Tibial artery (tissue), 4 donors: ENCODE measurements at regions not wholly inside any gene's neighbourhood (a gene's known extent, or its start where the extent isn't known, plus 50 kb on each side); places are given as distances from the start of the nearest gene placed in this dataset.

Experiments
- DNase-seq, 2 donors: peaks; one replicate each; pipeline ENCODE4 v3.0.0-alpha.2; 2019
- H3K27ac ChIP-seq, 2 donors: fragments of 200-600 bp; sonication (generic) in 1 of 2; 1 replicate in 1 of 2; 2 replicates in 1 of 2; pipeline ENCODE4 v1.5.1; 2018 to 2019; ENCODE audit warnings: mild to moderate bottlenecking in 1 of 2
- H3K27me3 ChIP-seq, 2 donors: fragments of 200-600 bp; sonication (generic) in 1 of 2; one replicate each; pipeline versions ENCODE4 v1.5.1 to v1.6.0; 2016 to 2019
- H3K36me3 ChIP-seq, 3 donors: fragments of 200-600 bp; sonication (generic) in 2 of 3; one replicate each; pipeline ENCODE4 v1.5.1; 2016 to 2019; ENCODE audit warnings: mild to moderate bottlenecking in 2 of 3
- H3K4me1 ChIP-seq, 4 donors: fragments of 200-600 bp; sonication (generic) in 2 of 4; 1 replicate in 3 of 4; 2 replicates in 1 of 4; pipeline ENCODE4 v1.5.1; 2016 to 2019
- H3K4me3 ChIP-seq, 2 donors: fragments of 200-600 bp; sonication (generic) in 1 of 2; 1 replicate in 1 of 2; 2 replicates in 1 of 2; pipeline ENCODE4 v1.5.1; 2018 to 2019; ENCODE audit warnings: mild to moderate bottlenecking in 2 of 2
- H3K9me3 ChIP-seq, 3 donors: fragments of 200-600 bp; sonication (generic) in 1 of 3; one replicate each; pipeline ENCODE4 v1.5.1; 2016 to 2019
- CTCF ChIP-seq, 2 experiments: fragments of 200-600 bp in 1 of 2; fragments of 450-650 bp in 1 of 2; IDR thresholded peaks; one replicate each; pipeline ENCODE4 v1.5.1; 2017 to 2019; ENCODE audit warnings: antibody characterized with exemption in 2 of 2, mild to moderate bottlenecking in 1 of 2, moderate library complexity in 1 of 2
- intact Hi-C: fragments of 100-400 bp; cut with DNase I; formaldehyde crosslinking; loops from one replicate; pipeline ENCODE4 v1.15.0; 2023; ENCODE audit warnings: low total_unique reads

- intact Hi-C loops = no loop called here
- TF ChIP-seq CTCF (IDR thresholded peaks at IDR 0.05) = no peak
- Histone ChIP-seq H3K9me3 (no peaks in the 10 kb centered on the region), H3K27ac (no peak overlapping the region), H3K27me3 (no peaks in the 10 kb centered on the region), H3K36me3 (no peaks in the 10 kb centered on the region), H3K4me1 (peaks cover 0 to 17% (median 0%) of the 10 kb centered on the region in 4 donors), H3K4me3 (no peak overlapping the region)
- no peak for DNase-seq
Observed at GRCh38 chr1:56215086-56215485, 364.3 kb downstream of the PLPP3 start.

- Histone ChIP-seq H3K9me3 (no peaks in the 10 kb centered on the region), H3K36me3 (no peaks in the 10 kb centered on the region), H3K27ac (no peak overlapping the region), H3K4me1 (peaks cover 0 to 17% (median 0%) of the 10 kb centered on the region in 4 donors), H3K27me3 (no peaks in the 10 kb centered on the region), H3K4me3 (no peak overlapping the region)
- no peak for TF ChIP-seq CTCF (IDR thresholded peaks at IDR 0.05)
- no peak for DNase-seq
- intact Hi-C loops = no loop called here
Observed at GRCh38 chr1:56213068-56213467, 366.3 kb downstream of the PLPP3 start.

- Histone ChIP-seq H3K9me3 (no peaks in the 10 kb centered on the region), H3K27ac (no peak overlapping the region), H3K4me3 (no peak overlapping the region), H3K4me1 (peaks cover 0 to 17% (median 0%) of the 10 kb centered on the region in 4 donors), H3K27me3 (no peaks in the 10 kb centered on the region), H3K36me3 (no peaks in the 10 kb centered on the region)
- intact Hi-C loops = no loop called here
- no peak for TF ChIP-seq CTCF (IDR thresholded peaks at IDR 0.05)
- DNase-seq = no peak
Observed at GRCh38 chr1:56212143-56212542, 367.2 kb downstream of the PLPP3 start.

- H3K27ac ChIP-seq = no peak overlapping the region
- H3K9me3 ChIP-seq = peaks cover 0 to 5% (median 0%) of the 10 kb centered on the region in 3 donors
- peaks cover 0 to 4% (median 2%) of the 10 kb centered on the region in 4 donors for H3K4me1 ChIP-seq
- no peak overlapping the region for H3K4me3 ChIP-seq
- H3K36me3 ChIP-seq = no peaks in the 10 kb centered on the region
- intact Hi-C loops = no loop called here
- H3K27me3 ChIP-seq = no peaks in the 10 kb centered on the region
- no peak for DNase-seq
- no peak for TF ChIP-seq CTCF (IDR thresholded peaks at IDR 0.05)
Observed at GRCh38 chr1:56206391-56206790, 373.0 kb downstream of the PLPP3 start.

GRCh38 chr1:56204206-56204605 is 375.2 kb downstream of the PLPP3 start:
- H3K27ac ChIP-seq = no peak overlapping the region
- H3K4me3 ChIP-seq = no peak overlapping the region
- H3K27me3 ChIP-seq = no peaks in the 10 kb centered on the region
- H3K9me3 ChIP-seq = peaks cover 0 to 5% (median 0%) of the 10 kb centered on the region in 3 donors
- H3K36me3 ChIP-seq = no peaks in the 10 kb centered on the region
- intact Hi-C loops = no loop called here
- DNase-seq = no peak
- peaks cover 0 to 4% (median 0%) of the 10 kb centered on the region in 4 donors for H3K4me1 ChIP-seq
- no peak for TF ChIP-seq CTCF (IDR thresholded peaks at IDR 0.05)
